GM10266 (cell line): ENCODE measurements at regions not wholly inside any gene's neighbourhood (a gene's known extent, or its start where the extent isn't known, plus 50 kb on each side); places are given as distances from the start of the nearest gene placed in this dataset.
"Not testable (repeated sequence)": the region's sequence is repeated elsewhere in the genome, so short reads cannot be mapped to it uniquely, and the experiment has no call there.

Experiments used
- DNase-seq: peaks from one replicate; pipeline ENCODE4 v3.0.0; 2012; ENCODE audit errors: extremely low spot score
- TF ChIP-seq, protein P1 (sequence below): IDR thresholded peaks from 2 replicates; pipeline ENCODE4 v1.5.1; 2012; ENCODE audit warnings: mild to moderate bottlenecking, low read depth; ENCODE audit not compliant: control insufficient read depth, insufficient read depth; ENCODE audit errors: missing control alignments

- no peak for DNase-seq
- TF ChIP-seq, protein P1, sequence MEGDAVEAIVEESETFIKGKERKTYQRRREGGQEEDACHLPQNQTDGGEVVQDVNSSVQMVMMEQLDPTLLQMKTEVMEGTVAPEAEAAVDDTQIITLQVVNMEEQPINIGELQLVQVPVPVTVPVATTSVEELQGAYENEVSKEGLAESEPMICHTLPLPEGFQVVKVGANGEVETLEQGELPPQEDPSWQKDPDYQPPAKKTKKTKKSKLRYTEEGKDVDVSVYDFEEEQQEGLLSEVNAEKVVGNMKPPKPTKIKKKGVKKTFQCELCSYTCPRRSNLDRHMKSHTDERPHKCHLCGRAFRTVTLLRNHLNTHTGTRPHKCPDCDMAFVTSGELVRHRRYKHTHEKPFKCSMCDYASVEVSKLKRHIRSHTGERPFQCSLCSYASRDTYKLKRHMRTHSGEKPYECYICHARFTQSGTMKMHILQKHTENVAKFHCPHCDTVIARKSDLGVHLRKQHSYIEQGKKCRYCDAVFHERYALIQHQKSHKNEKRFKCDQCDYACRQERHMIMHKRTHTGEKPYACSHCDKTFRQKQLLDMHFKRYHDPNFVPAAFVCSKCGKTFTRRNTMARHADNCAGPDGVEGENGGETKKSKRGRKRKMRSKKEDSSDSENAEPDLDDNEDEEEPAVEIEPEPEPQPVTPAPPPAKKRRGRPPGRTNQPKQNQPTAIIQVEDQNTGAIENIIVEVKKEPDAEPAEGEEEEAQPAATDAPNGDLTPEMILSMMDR, result no peak
Measured at GRCh38 chr4:183008492-183008891, 90.6 kb upstream of the WWC2 start.

- not testable (repeated sequence) for DNase-seq
Measured at GRCh38 chr4:183004370-183004769, 87.2 kb upstream of the DCTD start.

GRCh38 chr4:182994171-182994570, 77.0 kb upstream of the DCTD start:
- DNase-seq, result no peak
- TF ChIP-seq, protein P1, result no peak

DNA sequence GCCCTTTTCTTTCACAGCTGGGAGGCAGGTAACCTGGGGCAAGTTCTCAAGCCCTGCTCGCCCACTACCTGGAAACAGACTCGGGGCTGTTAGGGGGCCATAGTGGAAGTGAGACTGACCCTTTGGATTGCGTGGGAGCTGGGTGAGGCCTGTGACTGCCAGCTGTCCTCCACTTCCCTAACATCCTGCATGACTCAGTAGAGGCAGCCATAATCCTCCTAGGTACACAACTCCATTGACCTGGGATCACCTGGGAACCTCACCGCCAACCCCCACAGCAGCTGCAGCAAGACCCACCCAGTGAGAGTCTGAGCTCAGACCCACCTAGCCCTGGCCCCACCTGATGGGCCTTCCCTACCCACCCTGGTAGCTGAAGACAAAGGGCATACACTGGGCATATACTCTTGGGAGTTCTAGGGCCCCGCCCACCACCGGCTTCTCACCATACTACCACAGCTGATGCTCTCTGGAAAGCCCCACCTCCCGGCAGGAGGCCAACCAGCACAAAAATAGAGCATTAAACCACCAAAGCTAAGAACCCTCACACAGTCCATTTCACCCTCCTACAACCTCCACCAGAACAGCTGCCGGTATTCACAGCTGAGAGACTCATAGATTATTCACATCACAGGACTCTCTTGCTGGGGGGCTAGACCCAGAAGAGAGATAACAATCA, 61.1 kb upstream of the DCTD start:
- TF ChIP-seq, protein P1, result no peak
- DNase-seq, result peak; percentile 21

GRCh38 chr4:182975806-182976205, 58.6 kb upstream of the DCTD start:
- TF ChIP-seq, protein P1, result no peak
- peak; percentile 13 for DNase-seq

DNA sequence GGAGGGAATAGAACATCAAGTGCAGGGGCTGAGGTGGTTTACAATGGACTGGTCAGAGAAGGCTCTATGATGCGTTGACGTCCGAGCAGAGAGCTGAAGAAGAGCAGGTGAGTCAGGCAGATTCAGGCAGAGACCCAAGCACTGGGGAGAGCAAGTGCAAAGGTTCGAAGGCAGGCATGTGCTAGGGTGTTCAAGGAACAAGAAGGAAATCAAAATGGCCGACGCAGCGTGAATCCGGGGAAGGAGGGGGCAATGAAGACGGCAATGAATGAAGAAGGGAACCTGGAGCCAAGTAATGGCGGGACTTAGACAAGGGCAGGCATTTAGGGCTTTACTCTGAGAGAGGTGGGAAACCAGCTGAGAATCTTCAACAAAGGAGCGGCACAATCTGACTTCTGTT, 56.8 kb upstream of the DCTD start:
- no peak for DNase-seq
- TF ChIP-seq, protein P1, result no peak

- TF ChIP-seq, protein P1, result no peak
- DNase-seq, result no peak
Measured at GRCh38 chr4:182973511-182973911, 56.3 kb upstream of the DCTD start.

DNA sequence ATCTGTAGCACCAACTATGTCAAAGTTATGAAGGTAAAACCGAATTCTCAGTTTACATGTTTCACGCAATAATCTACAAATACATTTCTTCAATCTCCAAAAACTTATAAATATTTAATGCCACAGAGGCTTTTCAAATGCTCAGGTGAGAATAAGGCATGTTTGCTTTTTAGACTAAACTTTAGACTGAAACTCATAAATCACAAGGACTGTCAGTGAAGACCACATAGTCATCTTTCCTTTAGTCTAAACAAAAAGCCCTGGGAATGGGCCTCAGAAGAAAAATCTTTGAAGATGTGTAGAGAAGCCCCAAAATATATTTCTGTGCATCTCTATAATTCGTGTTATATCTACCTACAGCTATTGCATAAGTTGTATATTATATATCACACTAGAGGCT, 54.5 kb upstream of the DCTD start:
- DNase-seq, result no peak
- TF ChIP-seq, protein P1, result no peak
